EH (cell line): ENCODE measurements at regions not wholly inside any gene's neighbourhood (a gene's known extent, or its start where the extent isn't known, plus 50 kb on each side); places are given as distances from the start of the nearest gene placed in this dataset.
"Not testable (repeated sequence)": the region's sequence is repeated elsewhere in the genome, so short reads cannot be mapped to it uniquely, and the experiment has no call there.

Source experiments
- DNase-seq: peaks from one replicate; pipeline ENCODE4 v3.0.0-alpha.2; 2015; ENCODE audit warnings: low read depth

DNA sequence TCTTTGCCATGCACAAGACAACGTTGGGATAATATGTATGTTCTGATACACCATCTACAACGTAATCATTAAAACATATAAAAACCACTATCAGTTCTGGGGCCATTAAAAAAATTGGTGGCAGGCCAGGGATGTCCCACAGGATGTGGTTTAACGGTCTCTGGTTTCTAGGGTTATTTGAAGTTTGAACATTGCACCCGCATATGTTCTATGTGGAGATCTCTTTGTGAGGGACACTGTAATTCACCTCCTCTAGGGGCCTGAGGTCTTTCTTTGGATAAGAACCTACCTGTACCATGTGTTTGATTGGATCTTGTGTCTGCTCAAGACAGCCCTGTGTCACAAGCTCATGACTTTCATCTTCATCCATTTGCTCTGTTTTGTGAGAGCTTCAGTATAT is 73.2 kb downstream of the GGTLC2 start:
- DNase-seq: no peak

GRCh38 chr22:22720201-22720723 is 75.8 kb downstream of the GGTLC2 start:
- DNase-seq: peak; percentile 55

DNA sequence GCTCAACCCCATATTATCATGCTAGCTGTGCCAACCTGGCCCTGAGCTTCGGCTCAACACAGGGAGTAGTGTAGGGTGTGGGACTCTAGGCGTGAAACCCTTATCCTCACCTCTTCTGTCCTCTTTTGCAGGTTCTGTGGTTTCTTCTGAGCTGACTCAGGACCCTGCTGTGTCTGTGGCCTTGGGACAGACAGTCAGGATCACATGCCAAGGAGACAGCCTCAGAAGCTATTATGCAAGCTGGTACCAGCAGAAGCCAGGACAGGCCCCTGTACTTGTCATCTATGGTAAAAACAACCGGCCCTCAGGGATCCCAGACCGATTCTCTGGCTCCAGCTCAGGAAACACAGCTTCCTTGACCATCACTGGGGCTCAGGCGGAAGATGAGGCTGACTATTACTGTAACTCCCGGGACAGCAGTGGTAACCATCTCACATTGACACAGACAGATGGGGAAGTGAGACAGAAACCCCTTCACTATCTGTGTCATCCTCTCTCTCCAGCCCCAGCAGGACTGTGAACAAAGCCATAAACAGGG is 76.4 kb downstream of the GGTLC2 start:
- no peak for DNase-seq

- peak; percentile 36 for DNase-seq
Observed at GRCh38 chr22:22721681-22722354, 77.4 kb downstream of the GGTLC2 start.

DNA sequence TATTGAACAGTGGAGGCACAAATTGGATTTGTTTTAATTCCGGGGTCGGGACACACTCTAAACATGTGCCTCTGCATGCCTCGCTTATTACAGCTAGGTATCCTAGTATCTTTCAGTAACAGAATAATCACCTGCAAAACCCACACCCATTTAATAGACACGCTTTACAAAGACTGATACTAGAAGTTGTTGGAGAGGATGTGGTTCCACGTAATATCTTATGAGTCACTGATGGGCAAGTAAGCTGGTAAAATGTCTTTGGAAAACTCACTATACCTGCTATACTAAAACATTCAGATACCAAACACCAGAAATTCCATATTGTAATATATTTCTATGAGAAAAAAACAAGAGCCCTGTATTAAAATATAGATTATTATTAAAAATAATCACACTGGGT is 84.0 kb downstream of the GGTLC2 start:
- no peak for DNase-seq

GRCh38 chr22:22730655-22731373 is 86.4 kb downstream of the GGTLC2 start:
- no peak for DNase-seq

DNA sequence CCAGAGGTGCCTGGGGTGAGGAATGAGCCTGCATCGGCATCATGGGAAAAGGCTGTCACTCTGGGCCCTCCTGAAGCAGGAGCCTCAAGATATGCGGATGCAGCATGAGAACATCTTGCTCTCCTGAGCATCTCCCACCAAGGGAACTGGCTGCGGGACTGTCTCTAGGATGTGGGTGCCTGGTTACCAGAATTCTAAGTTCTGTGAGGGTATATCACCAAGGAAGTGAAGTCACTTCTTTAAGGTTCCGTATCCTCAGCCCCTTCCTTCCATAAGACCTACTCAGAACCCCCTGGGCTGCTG is 86.9 kb downstream of the GGTLC2 start:
- no peak for DNase-seq

- DNase-seq: not testable (repeated sequence)
Observed at GRCh38 chr22:22733006-22733405, 88.6 kb downstream of the GGTLC2 start.

GRCh38 chr22:22733881-22734373 is 89.5 kb downstream of the GGTLC2 start:
- no peak for DNase-seq

DNA sequence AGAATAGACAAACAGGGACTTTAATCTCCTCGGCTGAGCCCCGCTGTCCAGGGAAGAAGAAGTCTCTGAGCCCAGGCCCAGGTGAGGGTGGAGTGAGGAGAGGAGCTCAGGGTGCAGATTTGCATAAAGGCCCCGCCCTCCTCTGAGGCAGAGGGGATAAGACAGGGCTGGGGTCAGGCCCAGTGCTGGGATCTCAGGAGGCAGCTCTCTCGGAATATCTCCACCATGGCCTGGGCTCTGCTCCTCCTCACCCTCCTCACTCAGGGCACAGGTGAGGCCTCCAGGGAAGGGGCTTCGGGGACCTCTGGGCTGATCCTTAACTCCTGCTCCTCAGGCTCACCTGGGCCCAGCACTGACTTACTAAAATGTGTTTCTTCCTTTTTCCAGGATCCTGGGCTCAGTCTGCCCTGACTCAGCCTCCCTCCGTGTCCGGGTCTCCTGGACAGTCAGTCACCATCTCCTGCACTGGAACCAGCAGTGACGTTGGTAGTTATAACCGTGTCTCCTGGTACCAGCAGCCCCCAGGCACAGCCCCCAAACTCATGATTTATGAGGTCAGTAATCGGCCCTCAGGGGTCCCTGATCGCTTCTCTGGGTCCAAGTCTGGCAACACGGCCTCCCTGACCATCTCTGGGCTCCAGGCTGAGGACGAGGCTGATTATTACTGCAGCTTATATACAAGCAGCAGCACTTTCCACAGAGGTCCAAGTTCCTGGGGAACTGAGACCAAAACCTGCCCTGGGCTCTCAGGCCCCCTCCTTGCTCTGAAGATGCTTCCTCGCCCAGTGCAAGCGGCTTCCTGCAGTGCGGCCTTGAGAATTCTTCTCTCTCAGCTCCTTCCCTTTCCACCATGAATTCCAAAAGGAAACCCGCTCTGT is 90.2 kb downstream of the GGTLC2 start:
- DNase-seq: not testable (repeated sequence)

DNA sequence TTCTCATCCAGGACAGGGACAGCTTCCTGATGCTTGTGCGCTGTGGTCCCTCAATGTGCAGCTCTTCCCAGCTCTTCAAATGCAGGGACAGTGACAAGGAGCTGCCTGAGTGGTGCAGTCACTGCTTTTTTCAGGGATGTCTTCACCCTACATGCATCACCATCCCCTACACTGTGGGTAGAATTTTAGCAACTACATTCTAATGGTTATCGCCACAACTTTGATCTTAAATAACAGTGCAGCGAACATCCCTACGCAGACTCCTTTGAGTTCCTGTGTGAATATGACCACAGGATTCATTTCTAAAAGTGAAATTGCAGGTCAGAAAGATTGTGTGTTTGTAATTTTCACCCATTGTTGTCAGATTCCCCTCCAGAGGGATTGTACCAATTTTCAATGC is 90.9 kb downstream of the GGTLC2 start:
- DNase-seq: not testable (repeated sequence)

DNA sequence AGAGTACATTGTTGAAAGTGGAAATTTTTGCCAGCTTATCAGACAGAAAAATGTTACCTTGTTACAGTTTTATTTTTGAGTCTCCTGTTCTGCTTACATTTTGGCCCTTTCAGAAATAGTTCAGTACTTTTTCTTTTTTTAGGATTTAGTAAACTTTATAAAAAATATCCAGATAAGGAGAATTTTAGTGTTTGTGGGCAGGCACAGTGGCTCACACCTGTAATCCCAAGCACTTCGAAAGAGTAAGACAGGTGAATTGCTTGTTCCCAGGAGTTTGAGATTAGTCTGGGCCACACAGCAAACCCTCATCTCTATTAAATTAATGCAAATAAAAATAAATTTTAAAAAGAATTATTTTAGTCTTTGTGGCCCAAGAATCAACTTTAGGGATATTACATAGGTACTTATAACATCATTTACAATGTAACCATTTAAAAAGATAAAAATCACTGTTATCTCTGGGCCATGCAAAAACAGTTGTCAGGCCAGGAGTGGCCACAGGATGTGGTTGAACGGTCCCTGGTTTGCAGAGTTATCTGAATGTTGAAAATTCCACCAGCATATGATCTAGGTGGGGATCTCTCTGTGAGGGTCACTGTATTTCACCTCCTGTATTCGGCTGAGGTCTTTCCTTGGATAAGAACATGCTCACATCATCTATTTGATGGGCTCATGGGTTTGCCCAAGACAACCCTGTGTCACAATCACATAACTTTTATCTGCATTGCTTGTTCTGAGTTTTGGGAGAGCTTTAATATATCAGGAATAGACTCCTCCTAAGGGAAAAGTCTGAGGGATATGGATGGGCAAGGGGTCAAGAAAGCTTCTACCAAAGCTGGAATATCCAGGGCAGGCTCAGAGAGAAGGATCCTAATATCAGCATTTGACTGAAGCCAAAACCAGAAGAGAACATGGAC is 91.5 kb downstream of the GGTLC2 start:
- no peak for DNase-seq

- DNase-seq: no peak
Observed at GRCh38 chr22:22737590-22737989, 93.2 kb downstream of the GGTLC2 start.

GRCh38 chr22:22738959-22739585 is 94.7 kb downstream of the GGTLC2 start:
- no peak for DNase-seq

DNA sequence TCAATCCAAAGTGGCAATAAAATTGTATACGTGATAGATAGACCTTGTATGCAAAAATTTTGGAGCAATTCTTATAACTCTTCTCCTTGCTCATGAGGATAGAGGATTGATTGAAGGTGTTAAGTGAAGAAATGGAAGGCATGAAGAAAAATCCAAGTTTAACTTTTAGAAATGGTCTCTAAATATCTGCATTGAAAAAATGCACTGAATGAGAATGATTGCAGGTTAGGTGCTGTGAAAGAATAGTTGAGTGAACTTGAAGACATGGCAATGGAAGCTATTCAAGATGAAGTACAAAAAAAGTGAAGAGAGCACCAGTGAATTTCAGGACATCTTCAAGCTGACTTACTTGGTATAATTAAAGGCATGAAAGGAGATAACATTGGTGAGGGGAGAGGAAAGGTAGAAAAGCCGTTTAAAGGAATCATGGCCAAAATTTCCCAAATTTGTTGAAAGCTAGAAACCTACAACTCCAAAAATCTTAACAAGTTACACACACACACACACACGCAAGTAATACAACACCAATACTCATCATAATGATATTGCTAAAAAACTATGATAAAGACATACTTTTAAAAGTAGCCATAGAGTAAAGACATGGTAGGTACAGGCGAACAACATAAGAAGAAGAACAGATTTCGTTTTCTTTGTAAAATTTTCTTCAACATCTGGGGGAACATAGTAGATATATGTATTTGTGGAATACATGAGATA is 96.3 kb downstream of the GGTLC2 start:
- no peak for DNase-seq

DNA sequence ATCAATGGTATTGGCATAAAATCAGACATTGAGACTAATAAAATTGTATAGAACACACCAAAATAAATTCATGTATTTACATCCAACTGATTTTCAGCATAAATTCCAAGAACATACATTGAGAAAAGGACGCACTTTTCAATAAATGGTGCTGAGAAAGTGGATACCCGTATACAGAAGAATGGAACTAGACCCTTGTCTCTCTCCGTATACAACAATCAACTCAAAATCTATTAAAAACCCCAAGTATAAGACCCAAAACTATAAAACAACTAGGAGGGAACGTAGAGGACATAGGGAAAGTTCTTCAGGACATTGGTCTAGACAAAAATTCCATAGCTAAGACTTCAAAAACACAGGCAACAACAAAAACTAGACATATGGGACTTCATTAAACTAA is 97.4 kb downstream of the GGTLC2 start:
- DNase-seq: no peak

DNA sequence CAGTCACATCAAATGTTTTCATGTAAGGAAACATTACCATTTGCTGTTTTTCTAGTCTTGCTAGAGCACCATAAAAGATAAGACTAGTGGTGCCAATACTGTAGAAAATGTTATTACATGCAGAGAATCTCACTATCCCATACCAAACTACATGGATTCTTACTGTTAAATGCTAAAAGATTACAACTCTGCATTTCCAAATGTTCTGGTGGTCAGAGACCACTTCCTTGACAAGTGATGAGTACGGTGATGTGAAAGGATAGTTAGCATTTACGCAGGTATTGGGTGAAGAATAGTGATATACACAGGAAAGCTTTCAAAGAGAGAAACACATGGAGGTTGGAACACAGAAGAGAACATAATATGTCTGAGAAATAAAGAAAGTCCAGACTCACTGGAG is 98.2 kb downstream of the GGTLC2 start:
- DNase-seq: no peak

DNA sequence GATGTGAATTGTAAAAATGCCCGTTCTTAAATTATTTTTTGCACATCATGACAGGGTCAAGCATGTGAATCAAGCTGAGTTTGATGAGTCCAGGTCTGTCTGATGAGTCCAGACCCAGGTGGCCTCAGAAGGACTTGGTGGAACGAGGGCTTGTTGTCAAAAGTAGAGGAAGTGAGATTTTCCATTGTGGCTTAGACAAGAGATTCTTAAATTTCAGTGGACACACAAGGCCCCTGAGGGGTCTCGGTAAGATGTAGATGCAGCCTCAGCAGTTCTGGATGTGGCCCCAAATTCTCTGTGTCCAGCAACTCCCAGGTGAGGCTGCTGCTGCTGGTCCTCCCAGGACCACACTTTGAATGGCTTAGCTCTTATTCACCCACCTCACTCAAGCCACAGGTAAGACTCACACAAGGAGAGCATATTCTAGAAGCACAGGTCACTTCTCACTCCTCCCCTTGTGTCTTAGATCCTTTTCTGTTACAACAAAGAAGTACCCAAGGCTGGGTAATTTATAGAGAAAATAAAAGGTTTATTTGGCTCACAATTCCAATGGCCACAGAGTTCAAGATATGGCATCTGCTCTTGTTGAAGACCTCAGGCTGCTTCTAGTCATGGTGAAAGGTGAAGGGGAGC is 98.8 kb downstream of the GGTLC2 start:
- DNase-seq: no peak

DNA sequence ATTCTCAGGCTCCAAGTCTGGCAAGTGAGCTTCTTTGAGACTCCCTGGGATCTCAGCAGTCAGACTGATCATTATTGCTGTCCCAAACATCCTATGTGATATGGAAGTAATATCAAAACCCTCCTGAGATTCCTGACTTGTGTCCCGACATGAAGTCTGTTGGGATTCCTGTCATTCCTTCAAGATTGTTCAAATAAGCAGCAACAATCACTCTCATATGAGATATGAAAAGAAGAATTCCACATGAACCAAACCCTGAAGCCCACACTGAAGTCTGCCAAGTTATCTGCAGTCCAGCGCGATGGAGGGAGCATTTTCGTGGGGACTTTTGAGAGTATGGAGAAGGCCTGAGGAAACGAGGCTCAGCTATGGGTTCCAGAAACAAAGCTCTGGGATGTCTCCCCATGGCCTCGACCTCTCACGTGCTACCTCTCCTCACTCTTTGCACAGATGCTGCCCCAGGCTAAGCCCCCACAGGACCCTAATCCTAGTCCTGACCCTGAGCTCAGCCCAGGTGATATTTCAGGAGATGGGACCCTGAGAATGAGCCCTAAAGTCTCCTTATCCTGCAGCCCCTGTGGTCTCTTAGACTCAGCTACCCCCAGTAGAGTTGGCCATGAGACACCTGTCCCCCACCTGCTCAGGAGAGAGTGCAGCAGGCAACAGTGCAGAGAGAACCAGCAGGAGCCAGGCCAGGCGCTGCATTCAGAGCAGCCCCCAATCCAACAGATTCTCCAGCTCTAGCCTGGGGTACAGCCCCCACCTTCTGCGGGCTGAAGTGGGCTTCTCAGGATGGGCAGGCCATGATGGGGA is 100.2 kb downstream of the GGTLC2 start:
- DNase-seq: no peak
